VCaP (cell line): ENCODE measurements at regions not wholly inside any gene's neighbourhood (a gene's known extent, or its start where the extent isn't known, plus 50 kb on each side); places are given as distances from the start of the nearest gene placed in this dataset.

Source experiments
- H3K27ac ChIP-seq: fragments of 450-650 bp; 2 replicates; pipeline ENCODE4 v1.5.1; 2017
- CTCF ChIP-seq: fragments of 450-650 bp; conservative IDR thresholded peaks from 2 replicates; pipeline ENCODE4 v1.5.1; 2017; ENCODE audit warnings: mild to moderate bottlenecking, moderate library complexity

- H3K27ac ChIP-seq = no peak overlapping the region
- TF ChIP-seq CTCF = no peak
Measured at GRCh38 chr12:78430551-78430950, 434.0 kb upstream of the SYT1 start.

- TF ChIP-seq CTCF = no peak
- H3K27ac ChIP-seq = no peak overlapping the region
Measured at GRCh38 chr12:78431931-78432330, 432.6 kb upstream of the SYT1 start.

- H3K27ac ChIP-seq = no peak overlapping the region
- TF ChIP-seq CTCF = no peak
Measured at GRCh38 chr12:78439666-78440065, 424.9 kb upstream of the SYT1 start.

GRCh38 chr12:78441737-78442453, 422.7 kb upstream of the SYT1 start:
- H3K27ac ChIP-seq = no peak overlapping the region
- TF ChIP-seq CTCF = no peak

- no peak for TF ChIP-seq CTCF
Measured at GRCh38 chr12:78442454-78442801, 422.1 kb upstream of the SYT1 start.

GRCh38 chr12:78446555-78446954, 418.0 kb upstream of the SYT1 start:
- H3K27ac ChIP-seq = no peak overlapping the region
- TF ChIP-seq CTCF = no peak

More at GRCh38 chr12:78442454-78442801, 422.1 kb upstream of the SYT1 start:
- H3K27ac ChIP-seq = no peak overlapping the region

- TF ChIP-seq CTCF = no peak
- H3K27ac ChIP-seq = no peak overlapping the region
Measured at GRCh38 chr12:78447373-78447772, 417.2 kb upstream of the SYT1 start.
